ENCODE measurements at regions not wholly inside any gene's neighbourhood (a gene's known extent, or its start where the extent isn't known, plus 50 kb on each side); places are given as distances from the start of the nearest gene placed in this dataset.

DNA sequence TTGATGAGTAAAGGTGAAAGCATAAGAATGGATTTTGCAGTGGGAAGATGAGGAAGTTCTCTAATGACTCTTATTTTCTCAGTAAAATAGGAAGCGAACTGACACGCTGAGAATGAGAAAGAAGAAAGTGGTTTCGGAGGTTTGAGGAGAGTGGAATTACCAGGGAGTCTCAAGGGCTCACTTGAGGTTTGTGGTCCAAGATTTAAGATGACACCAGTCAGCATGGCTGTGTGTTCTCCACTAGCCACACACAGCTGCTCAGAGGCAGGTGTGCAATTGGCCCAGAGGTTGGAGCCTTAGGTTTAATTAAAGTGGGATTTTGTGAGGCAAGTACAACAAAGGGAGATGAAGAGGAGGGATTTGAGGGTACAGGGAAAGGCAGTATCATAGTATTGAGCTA is 99.6 kb upstream of the NBEA start:
- WGBS (ENCODE audit: insufficient coverage) = 17% methylated on average over 1 of the region's 3 CpGs
- H4K20me1 ChIP-seq (ENCODE audit: control insufficient read depth, insufficient read depth, low read length, poor library complexity, severe bottlenecking) = no peaks in the 10 kb centered on the region
- no peaks in the 10 kb centered on the region for H3K4me1 ChIP-seq (ENCODE audit: control insufficient read depth in 2 of 2, insufficient read depth in 2 of 2, low read length in 2 of 2)
- DNase-seq (no peak), ATAC-seq (ENCODE audit: low read depth) (no peak)
- ChIA-PET CTCF (no interaction called here), POLR2A (no interaction called here)
- no peak overlapping the region for H3K27ac Mint-ChIP-seq
- H2AFZ ChIP-seq (ENCODE audit: insufficient read depth, low read depth, low read length, poor library complexity, severe bottlenecking) = no peak overlapping the region
- H3K36me3 ChIP-seq (replicated peaks in 1 of 2; ENCODE audit: control extremely low read depth in 1 of 2, control insufficient read depth in 1 of 2, extremely low read depth in 1 of 2, insufficient read depth in 2 of 2, low read length in 1 of 2) = no peaks in the 10 kb centered on the region
- H3K27me3 Mint-ChIP-seq = no peaks in the 10 kb centered on the region
- no peak overlapping the region for H3K4me2 ChIP-seq (replicated peaks; ENCODE audit: low read depth, low read length, poor library complexity, severe bottlenecking)
- H3K4me1 Mint-ChIP-seq = no peaks in the 10 kb centered on the region
- H3K4me3 Mint-ChIP-seq = no peak overlapping the region
- no peak overlapping the region for H3K27ac ChIP-seq (ENCODE audit: low read length in 2 of 2)
- no peak overlapping the region for H3K9ac ChIP-seq (ENCODE audit: low read length)
- H3K9me3 ChIP-seq (ENCODE audit: control extremely low read depth in 1 of 3, control insufficient read depth in 2 of 3, insufficient read depth in 1 of 3, low read length in 2 of 3) = no peaks in the 10 kb centered on the region
- TF ChIP-seq EZH2 (IDR thresholded peaks at IDR 0.05; ENCODE audit: borderline replicate concordance, insufficient read depth, low read depth, low read length, poor library complexity, severe bottlenecking) = no peak
- TF ChIP-seq CTCF (IDR thresholded peaks at IDR 0.05) = no peak
- H3K9me3 Mint-ChIP-seq (ENCODE audit: insufficient read depth) = no peaks in the 10 kb centered on the region
- intact Hi-C loops (cut with micrococcal nuclease) = no loop called here
- no peak overlapping the region for H3K4me3 ChIP-seq (ENCODE audit: control extremely low read depth in 1 of 5, extremely low read depth in 1 of 5, insufficient read depth in 1 of 5, low read depth in 2 of 5, low read length in 4 of 5)
- H3K79me2 ChIP-seq (ENCODE audit: control insufficient read depth, insufficient read depth, low read length) = no peaks in the 10 kb centered on the region
- no peaks in the 10 kb centered on the region for H3K27me3 ChIP-seq (replicated peaks in 1 of 4; ENCODE audit: control extremely low read depth in 1 of 4, control insufficient read depth in 3 of 4, insufficient read depth in 4 of 4, low read length in 3 of 4)

DNA sequence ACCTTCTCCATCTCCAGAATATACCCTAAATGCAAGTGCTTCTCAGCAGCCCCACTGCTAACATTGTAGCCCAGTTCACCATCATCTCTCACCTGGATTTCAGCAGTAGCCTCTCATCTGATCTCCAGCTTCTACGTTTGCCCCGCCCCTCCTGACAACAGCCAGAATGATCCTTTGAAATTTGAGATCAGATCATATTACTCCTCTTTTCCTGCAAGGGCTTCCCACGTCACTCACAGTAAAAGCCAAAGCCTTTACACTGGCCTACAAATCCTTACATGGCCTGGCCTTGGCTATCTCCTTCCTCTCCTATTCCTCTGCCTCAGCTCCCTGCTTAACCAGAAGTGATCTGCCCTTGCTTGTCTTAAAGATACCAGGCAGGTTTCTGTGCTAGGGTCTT is 94.3 kb upstream of the NBEA start:
- ChIA-PET POLR2A (no interaction called here), CTCF (no interaction called here)
- Histone ChIP-seq H3K27ac (ENCODE audit: low read length in 2 of 2) (no peak overlapping the region), H4K20me1 (ENCODE audit: control insufficient read depth, insufficient read depth, low read length, poor library complexity, severe bottlenecking) (no peaks in the 10 kb centered on the region), H3K27me3 (replicated peaks in 1 of 4; ENCODE audit: control extremely low read depth in 1 of 4, control insufficient read depth in 3 of 4, insufficient read depth in 4 of 4, low read length in 3 of 4) (no peaks in the 10 kb centered on the region), H3K9ac (ENCODE audit: low read length) (no peak overlapping the region), H3K79me2 (ENCODE audit: control insufficient read depth, insufficient read depth, low read length) (no peaks in the 10 kb centered on the region), H3K4me3 (ENCODE audit: control extremely low read depth in 1 of 5, extremely low read depth in 1 of 5, insufficient read depth in 1 of 5, low read depth in 2 of 5, low read length in 4 of 5) (no peak overlapping the region), H3K9me3 (ENCODE audit: control extremely low read depth in 1 of 3, control insufficient read depth in 2 of 3, insufficient read depth in 1 of 3, low read length in 2 of 3) (no peaks in the 10 kb centered on the region), H3K4me1 (ENCODE audit: control insufficient read depth in 2 of 2, insufficient read depth in 2 of 2, low read length in 2 of 2) (no peaks in the 10 kb centered on the region), H3K36me3 (replicated peaks in 1 of 2; ENCODE audit: control extremely low read depth in 1 of 2, control insufficient read depth in 1 of 2, extremely low read depth in 1 of 2, insufficient read depth in 2 of 2, low read length in 1 of 2) (no peaks in the 10 kb centered on the region), H3K4me2 (replicated peaks; ENCODE audit: low read depth, low read length, poor library complexity, severe bottlenecking) (no peak overlapping the region), H2AFZ (ENCODE audit: insufficient read depth, low read depth, low read length, poor library complexity, severe bottlenecking) (no peak overlapping the region)
- no peak for DNase-seq
- ATAC-seq (ENCODE audit: low read depth) = no peak
- Mint-ChIP-seq H3K9me3 (ENCODE audit: insufficient read depth) (no peaks in the 10 kb centered on the region), H3K4me3 (no peak overlapping the region), H3K27ac (no peak overlapping the region), H3K4me1 (no peaks in the 10 kb centered on the region), H3K27me3 (no peaks in the 10 kb centered on the region)
- WGBS (ENCODE audit: insufficient coverage) = 80% methylated on average over 3 of the region's 3 CpGs
- intact Hi-C loops (cut with micrococcal nuclease) = no loop called here
- TF ChIP-seq CTCF (IDR thresholded peaks at IDR 0.05) = no peak
- TF ChIP-seq EZH2 (IDR thresholded peaks at IDR 0.05; ENCODE audit: borderline replicate concordance, insufficient read depth, low read depth, low read length, poor library complexity, severe bottlenecking) = no peak
